Chondrocyte (in vitro differentiated cells): ENCODE measurements at regions not wholly inside any gene's neighbourhood (a gene's known extent, or its start where the extent isn't known, plus 50 kb on each side); places are given as distances from the start of the nearest gene placed in this dataset.

Experiments
- DNase-seq: peaks from one replicate; pipeline ENCODE4 v3.0.0; 2021; ENCODE audit warnings: mixed read lengths, low spot score
- H3K27ac Mint-ChIP-seq: one replicate; pipeline ENCODE4 v1.8.0; 2021; ENCODE audit warnings: mild to moderate bottlenecking, moderate library complexity, mixed read lengths; ENCODE audit not compliant: unreplicated experiment
- H3K27me3 Mint-ChIP-seq: 2 replicates; pipeline ENCODE4 v1.8.0; 2021; ENCODE audit warnings: low read depth, mixed read lengths
- H3K36me3 Mint-ChIP-seq: 2 replicates; pipeline ENCODE4 v1.8.0; 2021; ENCODE audit warnings: low read depth, mixed read lengths
- H3K4me1 Mint-ChIP-seq: 2 replicates; pipeline ENCODE4 v1.8.0; 2021; ENCODE audit warnings: low read depth, mild to moderate bottlenecking, mixed read lengths
- H3K4me3 Mint-ChIP-seq: one replicate; pipeline ENCODE4 v1.8.0; 2021; ENCODE audit warnings: mild to moderate bottlenecking, moderate library complexity, mixed read lengths; ENCODE audit not compliant: unreplicated experiment
- H3K9me3 Mint-ChIP-seq: 2 replicates; pipeline ENCODE4 v1.8.0; 2021; ENCODE audit warnings: low read depth, mixed read lengths
- TF ChIP-seq, protein P1 (sequence below): fragments of 200-600 bp; sonication (generic); IDR thresholded peaks from 2 replicates; pipeline ENCODE4 v1.5.0; 2021; ENCODE audit warnings: antibody characterized with exemption, mild to moderate bottlenecking, moderate library complexity

DNA sequence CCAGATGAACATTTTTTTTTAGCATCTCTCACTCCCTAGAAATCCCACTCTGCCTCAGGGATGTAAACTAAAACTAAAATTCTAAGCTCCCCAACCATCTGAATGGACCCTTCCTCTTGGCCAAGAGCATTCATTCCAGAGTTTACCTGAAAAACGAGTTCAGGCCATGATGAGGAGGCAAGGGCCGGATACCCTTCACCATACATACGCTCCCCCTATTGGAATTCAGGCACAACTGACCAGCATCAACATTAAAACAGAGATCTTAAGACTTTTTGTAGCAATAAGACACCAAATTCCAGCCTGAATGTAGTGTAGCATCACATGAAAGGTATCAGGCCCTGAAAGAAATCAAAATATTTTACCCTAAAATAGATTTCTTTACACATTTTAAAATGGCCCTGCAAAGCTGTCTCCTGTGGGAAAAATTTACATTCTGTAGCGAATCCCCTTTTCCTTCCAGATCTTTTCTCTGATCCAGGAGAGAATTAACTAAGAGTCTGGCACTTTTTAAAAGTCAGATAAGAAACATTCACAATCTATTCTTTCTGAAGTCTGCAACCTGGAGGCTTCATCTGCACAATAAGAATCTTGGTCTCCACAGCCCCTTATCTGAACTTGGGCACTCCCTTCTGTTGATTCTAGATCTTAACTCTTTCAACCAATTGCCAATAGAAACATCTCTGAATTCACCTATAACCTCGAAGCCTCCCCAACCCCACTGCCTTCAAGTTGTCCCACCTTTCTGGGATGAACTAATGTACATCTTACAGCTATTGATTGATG lies 888.5 kb downstream of the UQCRFS1 start:
- TF ChIP-seq, protein P1, sequence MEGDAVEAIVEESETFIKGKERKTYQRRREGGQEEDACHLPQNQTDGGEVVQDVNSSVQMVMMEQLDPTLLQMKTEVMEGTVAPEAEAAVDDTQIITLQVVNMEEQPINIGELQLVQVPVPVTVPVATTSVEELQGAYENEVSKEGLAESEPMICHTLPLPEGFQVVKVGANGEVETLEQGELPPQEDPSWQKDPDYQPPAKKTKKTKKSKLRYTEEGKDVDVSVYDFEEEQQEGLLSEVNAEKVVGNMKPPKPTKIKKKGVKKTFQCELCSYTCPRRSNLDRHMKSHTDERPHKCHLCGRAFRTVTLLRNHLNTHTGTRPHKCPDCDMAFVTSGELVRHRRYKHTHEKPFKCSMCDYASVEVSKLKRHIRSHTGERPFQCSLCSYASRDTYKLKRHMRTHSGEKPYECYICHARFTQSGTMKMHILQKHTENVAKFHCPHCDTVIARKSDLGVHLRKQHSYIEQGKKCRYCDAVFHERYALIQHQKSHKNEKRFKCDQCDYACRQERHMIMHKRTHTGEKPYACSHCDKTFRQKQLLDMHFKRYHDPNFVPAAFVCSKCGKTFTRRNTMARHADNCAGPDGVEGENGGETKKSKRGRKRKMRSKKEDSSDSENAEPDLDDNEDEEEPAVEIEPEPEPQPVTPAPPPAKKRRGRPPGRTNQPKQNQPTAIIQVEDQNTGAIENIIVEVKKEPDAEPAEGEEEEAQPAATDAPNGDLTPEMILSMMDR: peak; percentile 34
- Mint-ChIP-seq H3K27me3 (peaks cover 10% of the 10 kb centered on the region), H3K36me3 (no peaks in the 10 kb centered on the region), H3K4me1 (peaks cover 14% of the 10 kb centered on the region), H3K4me3 (no peak overlapping the region), H3K27ac (no peak overlapping the region), H3K9me3 (peaks cover 8% of the 10 kb centered on the region)
- no peak for DNase-seq

DNA sequence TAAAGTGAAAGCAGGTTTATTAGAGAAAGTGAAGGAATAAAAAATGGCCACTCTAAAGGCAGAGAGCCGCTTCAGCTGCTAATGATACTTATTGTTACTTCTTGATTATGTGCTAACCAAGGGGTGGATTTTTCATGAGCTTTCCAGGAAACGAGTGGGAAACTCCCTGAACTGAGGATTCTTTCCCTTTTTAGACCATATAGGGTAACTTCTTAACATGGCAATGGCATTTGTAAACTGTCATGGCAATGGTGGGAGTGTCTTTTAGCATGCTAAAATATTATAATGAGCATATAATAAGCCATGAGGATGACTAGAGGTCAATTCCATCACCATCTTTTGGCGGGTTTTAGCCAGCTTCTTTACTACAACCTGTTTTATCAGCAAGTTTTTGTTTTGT lies 890.0 kb downstream of the UQCRFS1 start:
- Mint-ChIP-seq H3K27me3 (peaks cover 10% of the 10 kb centered on the region), H3K27ac (no peak overlapping the region), H3K4me3 (no peak overlapping the region), H3K4me1 (peaks cover 14% of the 10 kb centered on the region), H3K9me3 (no peaks in the 10 kb centered on the region), H3K36me3 (no peaks in the 10 kb centered on the region)
- TF ChIP-seq, protein P1: no peak
- no peak for DNase-seq

DNA sequence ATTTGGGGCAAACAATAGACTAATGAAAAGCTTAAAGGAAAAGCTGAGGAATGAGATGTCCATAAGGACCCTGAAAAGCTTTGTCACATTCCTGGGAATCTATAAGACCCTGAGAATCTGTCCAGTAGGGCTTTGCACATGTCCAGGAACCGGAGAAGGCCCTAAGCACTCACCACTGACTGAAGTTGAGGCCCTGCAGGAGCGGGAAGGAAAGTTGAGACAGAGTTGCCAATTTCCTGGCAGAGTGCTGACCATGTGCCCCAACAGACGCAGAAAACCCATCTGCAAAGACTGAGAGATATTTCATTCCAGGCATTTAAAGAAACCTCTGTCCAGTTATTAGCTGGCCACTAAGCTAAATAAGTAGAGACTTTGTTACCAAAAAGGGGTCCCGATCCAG lies 890.5 kb downstream of the UQCRFS1 start:
- Mint-ChIP-seq H3K36me3 (no peaks in the 10 kb centered on the region), H3K9me3 (no peaks in the 10 kb centered on the region), H3K4me3 (no peak overlapping the region), H3K4me1 (peaks cover 14% of the 10 kb centered on the region), H3K27me3 (peaks cover 10% of the 10 kb centered on the region), H3K27ac (no peak overlapping the region)
- TF ChIP-seq, protein P1: no peak
- DNase-seq: no peak

DNA sequence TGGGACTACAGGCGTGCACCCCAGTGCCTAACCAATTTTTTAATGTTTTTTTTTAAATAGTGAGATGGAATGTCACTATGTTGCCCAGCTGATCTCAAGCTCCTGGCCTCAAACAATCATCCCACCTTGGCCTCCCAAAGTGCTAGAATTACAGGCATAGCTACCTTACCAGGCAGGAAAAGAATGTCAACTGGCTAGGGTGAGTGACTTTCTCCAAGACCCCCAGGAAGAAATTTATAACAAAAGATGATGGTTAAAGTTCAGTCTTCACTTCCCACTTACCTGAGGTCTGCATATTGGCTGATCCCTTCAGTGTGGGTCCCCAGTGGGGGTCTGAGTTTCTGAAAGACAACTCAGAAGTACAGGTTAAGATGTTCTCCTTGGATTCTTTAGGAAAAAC lies 893.0 kb downstream of the UQCRFS1 start:
- Mint-ChIP-seq H3K4me3 (no peak overlapping the region), H3K36me3 (no peaks in the 10 kb centered on the region), H3K27ac (no peak overlapping the region), H3K4me1 (peaks cover 11% of the 10 kb centered on the region), H3K27me3 (no peaks in the 10 kb centered on the region), H3K9me3 (no peaks in the 10 kb centered on the region)
- TF ChIP-seq, protein P1: no peak
- no peak for DNase-seq

DNA sequence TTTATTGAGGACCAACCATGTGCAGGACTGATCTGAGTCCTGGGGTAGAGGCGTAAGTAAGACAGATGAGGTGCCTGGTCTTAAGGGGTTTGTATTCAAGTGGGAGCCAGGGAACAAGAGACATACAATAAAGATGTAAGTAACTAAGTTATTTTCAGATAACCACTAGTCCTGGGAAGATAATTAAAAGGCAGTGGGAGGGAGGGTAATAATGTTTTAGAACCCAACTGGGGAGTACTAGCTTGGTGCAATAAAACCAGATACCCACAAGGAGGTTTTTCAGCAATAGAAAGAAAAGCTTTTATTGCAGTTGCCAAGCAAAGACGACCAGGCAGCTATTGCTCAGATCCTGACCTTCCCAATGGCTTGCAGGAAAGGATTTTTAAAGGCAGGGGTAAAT lies 893.7 kb downstream of the UQCRFS1 start:
- Mint-ChIP-seq H3K36me3 (no peaks in the 10 kb centered on the region), H3K4me3 (no peak overlapping the region)
- TF ChIP-seq, protein P1: no peak

More for the DNA sequence above, 893.7 kb downstream of the UQCRFS1 start:
- DNase-seq: no peak
- no peaks in the 10 kb centered on the region for H3K27me3 Mint-ChIP-seq
- peaks cover 16% of the 10 kb centered on the region for H3K4me1 Mint-ChIP-seq
- no peaks in the 10 kb centered on the region for H3K9me3 Mint-ChIP-seq
- H3K27ac Mint-ChIP-seq: no peak overlapping the region
